K562 (cell line): ENCODE measurements at regions not wholly inside any gene's neighbourhood (a gene's known extent, or its start where the extent isn't known, plus 50 kb on each side); places are given as distances from the start of the nearest gene placed in this dataset.

Experiments
- ATAC-seq: fragments of 200-7000 bp; cut with Tn5 transposase; 3 replicates; pipeline ENCODE4 v1.9.1; 2020; ENCODE audit warnings: moderate library complexity
- BruUV-seq: library from RNA; stranded (reverse); fragments of 400-500 nt; replicated peaks from 2 replicates; lab custom pipeline; 2021; lab: Mats Ljungman, UMichigan
- CTCF ChIA-PET: fragments of 300-600 bp; formaldehyde crosslinking; extraction: SDS; loops from one replicate; lab custom pipeline; 2021; ENCODE audit warnings: low intra/inter-chr PET ratio; lab: Yijun Ruan, JAX
- POLR2A ChIA-PET: fragments of 300-600, 350-650 bp; sonication (Branson Sonifier 250); formaldehyde crosslinking; extraction: SDS; loops from one replicate; lab custom pipeline; 2021; ENCODE audit warnings: antibody characterized with exemption, inconsistent platforms; lab: Yijun Ruan, JAX
- DNase-seq, 4 experiments: peaks; one replicate each; pipeline versions ENCODE4 v3.0.0 to v3.0.0-alpha.2; 2011 to 2018; ENCODE audit warnings: low spot score in 3 of 4, mixed read lengths in 3 of 4; ENCODE audit errors: extremely low read depth in 1 of 4
- FAIRE-seq: peaks from 2 replicates; lab custom pipeline; 2011; peaks lifted over from hg19 to GRCh38; lab: Jason Lieb, UNC
- H2AFZ ChIP-seq: 2 replicates; pipeline ENCODE4 v1.6.0; 2011; ENCODE audit warnings: low read depth, low read length, control low read depth, inconsistent platforms
- H3K27ac ChIP-seq: fragments of 200-600 bp; 3 replicates; pipeline ENCODE4 v1.8.0; 2011; ENCODE audit warnings: low read depth, mild to moderate bottlenecking, control low read depth, inconsistent platforms, low read length, moderate library complexity, mixed read lengths; ENCODE audit errors: extremely low read depth
- H3K27me3 ChIP-seq, 2 experiments: fragments of 300-600 bp in 1 of 2; 2 replicates in 1 of 2; 3 replicates in 1 of 2; pipeline versions ENCODE4 v1.6.0 to v1.8.0; 2011; ENCODE audit warnings: inconsistent platforms in 2 of 2, low read length in 2 of 2, mild to moderate bottlenecking in 1 of 2, mixed read lengths in 1 of 2, moderate library complexity in 1 of 2; ENCODE audit not compliant: control insufficient read depth in 2 of 2, insufficient read depth in 2 of 2
- H3K36me3 ChIP-seq: fragments of 300-600 bp; 3 replicates; pipeline ENCODE4 v1.8.0; 2011; ENCODE audit warnings: mild to moderate bottlenecking, low read length, inconsistent platforms; ENCODE audit not compliant: control insufficient read depth, insufficient read depth
- H3K4me1 ChIP-seq, 2 experiments: fragments of 200-600 bp in 1 of 2; replicated peaks in 1 of 2; 2 replicates in 1 of 2; 3 replicates in 1 of 2; pipeline versions ENCODE4 v1.5.1 to v1.8.0; 2011; ENCODE audit warnings: inconsistent platforms in 2 of 2, low read length in 2 of 2, mild to moderate bottlenecking in 1 of 2, mixed read lengths in 1 of 2, moderate library complexity in 1 of 2; ENCODE audit not compliant: control insufficient read depth in 2 of 2, insufficient read depth in 2 of 2
- H3K4me2 ChIP-seq: 2 replicates; pipeline ENCODE4 v1.6.1; 2011; ENCODE audit warnings: low read length, control low read depth, inconsistent platforms, mixed read lengths; ENCODE audit not compliant: insufficient read depth
- H3K4me3 ChIP-seq: fragments of 200-600 bp; sonication (generic), shearing (Covaris generic); 2 replicates; pipeline ENCODE4 v1.5.1; 2016; ENCODE audit warnings: control low read depth, inconsistent platforms
- H3K79me2 ChIP-seq: fragments of 200-600 bp; 3 replicates; pipeline ENCODE4 v1.8.0; 2011; ENCODE audit warnings: low read length, inconsistent platforms; ENCODE audit not compliant: control insufficient read depth, insufficient read depth
- H3K9ac ChIP-seq, 2 experiments: 2 replicates each; pipeline versions ENCODE4 v1.6.0 to v1.6.1; 2011; ENCODE audit warnings: low read depth in 2 of 2, low read length in 2 of 2, control low read depth in 1 of 2, inconsistent platforms in 1 of 2, mild to moderate bottlenecking in 1 of 2, mixed read lengths in 1 of 2; ENCODE audit not compliant: insufficient read depth in 1 of 2
- H3K9me1 ChIP-seq: one replicate; pipeline ENCODE4 v1.6.0; 2011; ENCODE audit warnings: inconsistent platforms, mild to moderate bottlenecking, low read length, moderate library complexity; ENCODE audit not compliant: control insufficient read depth, insufficient read depth
- H3K9me3 ChIP-seq: replicated peaks from 2 replicates; pipeline ENCODE4 v1.5.1; 2011; ENCODE audit warnings: low read depth, low read length, inconsistent platforms; ENCODE audit not compliant: control insufficient read depth, insufficient read depth
- H4K20me1 ChIP-seq: replicated peaks from 2 replicates; pipeline ENCODE4 v1.6.1; 2011; ENCODE audit warnings: low read length, inconsistent platforms, mixed read lengths; ENCODE audit not compliant: control insufficient read depth, insufficient read depth
- ATF3 ChIP-seq, 2 experiments: fragments of 450-650 bp in 1 of 2; sonication (generic) in 1 of 2; formaldehyde crosslinking in 1 of 2; IDR thresholded peaks in 1 of 2; conservative IDR thresholded peaks in 1 of 2; 2 replicates each; pipeline versions ENCODE4 v1.6.1 to v1.8.1; 2016 to 2023; ENCODE audit warnings: mild to moderate bottlenecking in 2 of 2, moderate library complexity in 2 of 2, inconsistent platforms in 1 of 2, missing genetic modification reagents in 1 of 2
- ATF7 ChIP-seq: fragments of 450-650 bp; IDR thresholded peaks from 2 replicates; pipeline ENCODE4 v1.7.1; 2014; ENCODE audit warnings: mild to moderate bottlenecking, moderate library complexity
- BDP1 ChIP-seq: IDR thresholded peaks from 3 replicates; pipeline ENCODE4 v1.6.1; 2011; ENCODE audit not compliant: insufficient read length, insufficient read depth
- CSDE1 ChIP-seq, 2 experiments: fragments of 450-650 bp; IDR thresholded peaks; 2 replicates each; pipeline ENCODE4 v1.6.1; 2016; ENCODE audit warnings: mild to moderate bottlenecking in 1 of 2
- DMBX1 ChIP-seq: fragments of 250-450 bp; sonication (Bioruptor Pico); IDR thresholded peaks from 2 replicates; pipeline ENCODE4 v1.8.0; 2022; ENCODE audit warnings: inconsistent platforms, mild to moderate bottlenecking, moderate library complexity, borderline replicate concordance
- IRF1 ChIP-seq: sonication (generic); formaldehyde crosslinking; IDR thresholded peaks from 2 replicates; pipeline ENCODE4 v1.8.0; 2022; ENCODE audit warnings: missing genetic modification reagents, mild to moderate bottlenecking, borderline replicate concordance
- L3MBTL2 ChIP-seq: fragments of 450-650 bp; IDR thresholded peaks from 2 replicates; pipeline ENCODE4 v1.6.1; 2016; ENCODE audit warnings: mild to moderate bottlenecking, moderate library complexity
- MCM2 ChIP-seq: fragments of 450-650 bp; IDR thresholded peaks from 2 replicates; pipeline ENCODE4 v1.6.1; 2017; ENCODE audit warnings: low read depth, mild to moderate bottlenecking
- MTA2 ChIP-seq: fragments of 450-650 bp; IDR thresholded peaks from 2 replicates; pipeline ENCODE4 v1.6.1; 2016; ENCODE audit warnings: low read depth
- NRF1 ChIP-seq, 2 experiments: fragments of 450-650 bp; IDR thresholded peaks in 1 of 2; conservative IDR thresholded peaks in 1 of 2; 2 replicates each; pipeline ENCODE4 v1.6.1; 2014; ENCODE audit warnings: mild to moderate bottlenecking in 2 of 2
- ZC3H4 ChIP-seq: sonication (generic); formaldehyde crosslinking; IDR thresholded peaks from 2 replicates; pipeline ENCODE4 v1.9.0; 2021; ENCODE audit warnings: missing genetic modification reagents, borderline replicate concordance
- ZNF277 ChIP-seq: fragments of 250-450 bp; sonication (Bioruptor Pico); IDR thresholded peaks from 2 replicates; pipeline ENCODE4 v1.8.0; 2022; ENCODE audit warnings: inconsistent platforms, mild to moderate bottlenecking, moderate library complexity, borderline replicate concordance
- WGBS: fragments of 100-300 bp; shearing (Covaris generic); methylation state at CpG from one replicate; pipeline ENCODE4 v1.1.6; 2016; ENCODE audit warnings: low coverage, mixed read lengths; ENCODE audit not compliant: insufficient coverage; ENCODE audit errors: missing lambda C conversion rate; 5-methylcytosine and 5-hydroxymethylcytosine counted together
- in situ Hi-C: fragments of 300-500 bp; cut with MboI; formaldehyde crosslinking; loops from 4 replicates; pipeline ENCODE4 v1.15.0; 2018; ENCODE audit warnings: inconsistent platforms, mixed read lengths
- intact Hi-C: fragments of 100-400 bp; cut with micrococcal nuclease; formaldehyde crosslinking; loops from 2 replicates; pipeline ENCODE4 v1.14.2; 2022

- Histone ChIP-seq H2AFZ (no peak overlapping the region), H3K9me1 (no peaks in the 10 kb centered on the region), H3K4me3 (no peak overlapping the region), H3K79me2 (no peaks in the 10 kb centered on the region), H3K36me3 (no peaks in the 10 kb centered on the region), H3K9ac (no peak overlapping the region), H3K27me3 (no peaks in the 10 kb centered on the region), H3K4me1 (no peaks in the 10 kb centered on the region), H3K27ac (no peak overlapping the region), H4K20me1 (no peaks in the 10 kb centered on the region), H3K9me3 (0 out of 2 replicates have a peak, but pooled peaks cover 1% of the 10 kb centered on the region), H3K4me2 (no peak overlapping the region)
- WGBS, result 1% methylated on average over 6 of the region's 6 CpGs
- TF ChIP-seq MTA2 (no peak), ZNF277 (CRISPR knock-in tag) (no peak), ATF7 (no peak), BDP1 (no peak), DMBX1 (CRISPR knock-in tag) (no peak), ZC3H4 (CRISPR knock-in tag) (no peak), MCM2 (no peak), NRF1 (conservative IDR thresholded peaks at IDR 0.05 in 1 of 2, IDR thresholded peaks at IDR 0.05 in 1 of 2) (no peak), L3MBTL2 (no peak), CSDE1 (IDR thresholded peaks at IDR 0.05) (no peak), ATF3 (IDR thresholded peaks at IDR 0.05) (no peak), ATF3 (CRISPR knock-in tag; conservative IDR thresholded peaks at IDR 0.05) (no peak), IRF1 (no peak)
- ATAC-seq (no peak), DNase-seq (no peak), FAIRE-seq (no peak)
- CTCF ChIA-PET, result no interaction called here
- BruUV-seq, result no TSS peak
- POLR2A ChIA-PET, result no interaction called here
- intact Hi-C loops (no loop called here), in situ Hi-C loops (no loop called here)
Observed at GRCh38 chr2:151007365-151007764, 254.3 kb downstream of the RBM43 start.
